Endometrium (tissue), 2 donors: ENCODE measurements at regions not wholly inside any gene's neighbourhood (a gene's known extent, or its start where the extent isn't known, plus 50 kb on each side); places are given as distances from the start of the nearest gene placed in this dataset.
"Not testable (repeated sequence)": the region's sequence is repeated elsewhere in the genome, so short reads cannot be mapped to it uniquely, and the experiment has no call there.

Experiments
- FAIRE-seq: peaks from 2 replicates; lab custom pipeline; 2012; peaks lifted over from hg19 to GRCh38; lab: Jason Lieb, UNC
- donor health status: control.
- donor health status: control.

DNA sequence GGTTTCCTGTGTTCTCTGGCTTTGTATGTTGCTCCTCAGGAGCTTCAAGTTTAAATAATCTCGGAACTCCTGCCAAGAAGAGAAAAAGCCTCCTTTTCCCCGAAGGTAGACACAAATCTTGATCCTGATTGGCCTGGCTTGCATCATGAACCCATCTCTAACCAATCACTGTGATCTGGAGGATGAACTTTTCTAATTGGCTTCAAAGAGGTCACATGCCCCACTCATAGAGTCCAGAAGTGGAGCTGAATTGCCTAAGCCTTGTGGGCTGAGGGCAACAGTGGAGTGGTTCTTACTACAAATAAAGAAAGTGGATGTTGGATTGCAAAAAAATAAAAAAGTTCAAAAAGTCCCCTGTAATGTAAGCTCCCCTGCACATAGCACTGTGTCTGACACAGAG is 245.9 kb downstream of the MID1IP1 start:
- FAIRE-seq: no peak

DNA sequence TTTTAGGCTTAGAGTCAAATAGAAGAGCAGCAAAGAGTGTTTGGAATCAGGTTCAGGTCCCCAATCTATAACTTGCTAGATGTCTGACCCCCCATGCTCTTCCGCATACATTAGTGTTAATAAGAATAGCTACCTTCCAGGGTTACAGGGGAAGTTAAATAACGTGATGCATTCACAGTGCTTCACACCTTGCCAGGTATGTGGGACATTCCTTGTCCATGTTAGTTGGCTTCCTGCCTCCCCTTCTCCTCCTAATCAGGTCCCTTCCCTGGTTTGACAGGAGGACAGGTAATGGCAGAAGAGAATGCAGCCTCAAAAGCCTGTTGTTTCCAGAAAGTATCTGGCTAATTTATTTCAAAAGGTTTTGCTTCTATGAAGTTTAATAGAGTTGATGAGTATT is 248.7 kb downstream of the MID1IP1 start:
- FAIRE-seq: no peak

- no peak for FAIRE-seq
Measured at GRCh38 chrX:39050427-39050826, 249.2 kb downstream of the MID1IP1 start.

- no peak for FAIRE-seq
Measured at GRCh38 chrX:39052751-39053150, 251.5 kb downstream of the MID1IP1 start.

GRCh38 chrX:39058724-39059123 is 257.5 kb downstream of the MID1IP1 start:
- no peak for FAIRE-seq

DNA sequence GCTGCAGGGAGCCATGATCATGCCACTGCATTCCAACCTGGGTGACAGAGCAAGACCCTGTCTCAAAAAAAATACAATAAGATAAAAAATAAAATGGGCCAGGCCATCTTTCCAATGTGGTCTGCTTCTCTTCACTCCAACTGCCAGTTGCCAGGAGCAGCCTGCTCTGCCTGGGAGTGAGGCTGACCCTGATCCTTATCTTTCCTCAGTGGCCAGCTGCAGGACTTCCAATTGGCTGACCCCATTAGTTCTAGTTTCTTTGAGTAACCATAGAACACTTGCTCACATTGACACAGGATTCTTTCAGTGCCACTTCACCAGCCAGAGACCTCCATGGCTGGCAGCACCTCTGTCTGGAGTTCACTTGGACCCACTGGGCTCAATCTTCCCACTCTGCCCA is 258.6 kb downstream of the MID1IP1 start:
- no peak for FAIRE-seq

DNA sequence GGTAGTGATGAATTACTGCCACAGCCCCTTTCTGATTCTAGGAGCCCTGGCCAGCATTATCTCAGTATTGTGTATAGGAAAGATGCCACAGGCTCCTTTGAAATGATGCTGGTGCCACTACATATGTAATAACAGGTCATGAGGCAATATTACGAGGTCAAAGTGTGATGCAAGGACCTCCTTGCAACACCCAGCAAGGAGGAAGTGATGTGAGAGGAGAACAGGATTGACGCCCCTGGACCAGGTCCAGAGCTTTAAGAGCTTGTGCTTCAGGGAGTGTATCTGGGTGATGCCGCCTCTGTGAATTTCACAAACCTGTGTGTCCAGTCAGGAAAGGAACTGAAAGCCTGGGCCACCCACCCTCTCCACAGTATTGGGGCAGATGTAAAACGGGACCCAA is 261.8 kb downstream of the MID1IP1 start:
- no peak for FAIRE-seq

DNA sequence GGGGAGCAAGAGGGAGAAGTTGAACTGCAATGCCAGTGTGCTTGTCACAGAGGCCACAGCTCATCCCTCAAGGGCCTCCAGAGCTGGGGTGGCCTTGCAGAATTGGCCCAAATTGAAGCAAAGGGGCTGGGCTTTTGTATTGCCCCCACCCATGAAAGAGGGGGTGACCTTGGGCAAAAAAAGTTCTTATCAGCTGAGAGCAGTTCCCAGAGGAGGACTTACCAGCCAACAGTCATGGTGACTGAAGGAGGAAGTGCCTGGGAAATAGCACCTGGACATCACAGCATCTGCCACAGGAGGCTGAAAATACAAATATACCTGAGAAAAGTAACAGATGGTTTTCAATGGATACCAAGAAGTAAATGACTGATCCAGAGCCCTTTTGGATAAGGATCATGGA is 262.4 kb downstream of the MID1IP1 start:
- FAIRE-seq: no peak

GRCh38 chrX:39065051-39065871 is 264.0 kb downstream of the MID1IP1 start:
- FAIRE-seq: no peak

- FAIRE-seq: no peak
Measured at GRCh38 chrX:39067866-39068265, 266.6 kb downstream of the MID1IP1 start.

DNA sequence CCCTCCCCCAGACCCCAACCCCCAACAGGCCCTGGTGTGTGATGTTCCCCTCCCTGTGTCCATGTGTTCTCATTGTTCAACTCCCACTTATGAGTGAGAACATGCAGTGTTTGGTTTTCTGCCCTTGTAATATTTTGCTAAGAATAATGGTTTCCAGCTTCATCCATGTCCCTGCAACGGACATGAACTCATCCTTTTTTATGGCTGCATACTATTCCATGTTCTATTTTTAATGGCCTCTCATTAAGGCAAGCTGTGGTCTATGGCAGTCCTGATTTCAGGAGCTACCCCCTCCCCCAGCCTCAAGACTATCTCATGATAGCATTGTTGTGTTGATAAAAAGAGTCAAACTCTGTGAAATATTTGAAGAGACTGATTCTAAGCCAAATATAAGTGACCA is 267.4 kb downstream of the MID1IP1 start:
- FAIRE-seq: not testable (repeated sequence)

GRCh38 chrX:39070009-39070408 is 268.8 kb downstream of the MID1IP1 start:
- FAIRE-seq: no peak

- FAIRE-seq: no peak
Measured at GRCh38 chrX:39073131-39073530, 271.9 kb downstream of the MID1IP1 start.

GRCh38 chrX:39096599-39096998 is 295.3 kb downstream of the MID1IP1 start:
- FAIRE-seq: no peak

GRCh38 chrX:39104745-39105144 is 303.5 kb downstream of the MID1IP1 start:
- FAIRE-seq: no peak

GRCh38 chrX:39112143-39112542 is 310.9 kb downstream of the MID1IP1 start:
- FAIRE-seq: no peak

GRCh38 chrX:39115166-39115565 is 313.9 kb downstream of the MID1IP1 start:
- no peak for FAIRE-seq

GRCh38 chrX:39117101-39117500 is 315.8 kb downstream of the MID1IP1 start:
- FAIRE-seq: no peak

GRCh38 chrX:39121903-39122302 is 320.6 kb downstream of the MID1IP1 start:
- no peak for FAIRE-seq

DNA sequence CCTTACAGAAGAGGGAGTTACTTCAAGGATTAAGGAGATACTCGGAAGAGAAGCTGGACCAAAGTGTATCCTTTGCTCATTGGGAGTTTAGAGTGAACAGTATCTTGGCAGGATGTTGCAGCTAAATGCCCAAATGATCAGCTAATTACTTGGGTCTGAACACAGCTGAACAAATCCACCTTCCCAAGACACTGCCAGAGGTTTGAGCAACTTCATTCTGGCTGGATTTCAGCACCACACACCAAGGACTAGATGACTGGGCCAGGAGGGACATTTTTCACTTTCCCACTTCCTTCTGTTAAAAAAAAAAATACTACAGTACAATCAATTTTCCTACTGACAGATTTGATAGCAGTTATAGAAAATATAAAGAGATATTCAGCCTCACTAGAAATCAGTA is 324.6 kb downstream of the MID1IP1 start:
- no peak for FAIRE-seq

DNA sequence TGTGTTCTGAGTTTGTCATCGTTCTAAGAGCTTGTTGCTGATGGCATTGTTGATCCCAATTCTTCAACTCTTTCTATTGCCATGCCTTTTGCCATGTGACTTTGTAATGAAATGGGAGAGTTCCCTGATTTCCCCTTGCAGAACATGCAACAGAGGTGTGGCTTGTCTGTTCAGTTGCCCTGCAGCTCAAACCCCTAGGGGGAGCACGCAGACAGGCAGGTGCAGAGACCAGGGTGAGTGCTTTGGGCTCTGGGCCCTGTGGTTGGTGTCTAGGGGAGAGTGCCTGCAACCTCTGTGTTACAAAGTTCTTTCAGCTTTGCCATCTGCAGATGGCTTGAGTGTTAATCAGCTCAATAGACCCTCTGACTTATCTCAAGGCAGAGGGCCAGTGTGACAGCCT is 332.7 kb downstream of the MID1IP1 start:
- no peak for FAIRE-seq

- FAIRE-seq: no peak
Measured at GRCh38 chrX:39137363-39137954, 336.2 kb downstream of the MID1IP1 start.

DNA sequence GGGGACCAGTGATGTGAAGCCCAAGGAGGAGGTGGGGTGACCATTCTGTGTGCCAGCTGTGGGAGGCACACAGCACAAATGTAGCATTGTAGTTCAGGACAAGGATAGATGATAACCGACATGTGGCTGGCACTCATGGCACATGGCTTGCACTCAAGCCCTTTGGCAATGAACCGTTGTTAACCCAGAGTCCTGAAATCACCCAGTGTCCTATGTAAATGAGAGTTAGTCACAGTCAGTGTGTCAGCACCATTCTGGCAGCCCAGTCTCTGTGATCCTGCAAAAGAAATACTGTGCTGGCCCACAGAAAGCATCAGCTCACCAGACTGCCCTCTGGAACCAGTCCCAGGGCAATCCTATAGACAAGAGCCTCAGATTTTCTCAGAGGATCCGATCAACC is 339.3 kb downstream of the MID1IP1 start:
- no peak for FAIRE-seq

GRCh38 chrX:39144323-39144722 is 343.1 kb downstream of the MID1IP1 start:
- FAIRE-seq: no peak
